Activated CD8-positive, alpha-beta T cell treated with anti-CD3 and anti-CD28 coated beads, Interleukin-2, amount 10 ng/mL, durations not matched to agents 7 days and 5 days (primary cell): ENCODE measurements at regions not wholly inside any gene's neighbourhood (a gene's known extent, or its start where the extent isn't known, plus 50 kb on each side); places are given as distances from the start of the nearest gene placed in this dataset.

Source experiments
- ATAC-seq: fragments of 150-1000 bp; cut with Tn5 transposase; one replicate; pipeline ENCODE4 v1.10.0; 2021; ENCODE audit warnings: moderate library complexity
- CTCF ChIA-PET: fragments of 350-600 bp; sonication (Branson Sonifier 250); formaldehyde crosslinking; loops from one replicate; lab custom pipeline; 2021; ENCODE audit warnings: antibody characterized with exemption; lab: Charles Lee
- POLR2A ChIA-PET: fragments of 350-600 bp; sonication (Branson Sonifier 250); formaldehyde crosslinking; loops from one replicate; lab custom pipeline; 2021; ENCODE audit warnings: antibody characterized with exemption; lab: Charles Lee
- DNase-seq: peaks from one replicate; pipeline ENCODE4 v3.0.0-alpha.2; 2020
- H3K27ac Mint-ChIP-seq: one replicate; pipeline ENCODE4 v1.8.0; 2021; ENCODE audit warnings: mild to moderate bottlenecking, mixed read lengths
- H3K27me3 Mint-ChIP-seq: one replicate; pipeline ENCODE4 v1.8.0; 2021; ENCODE audit warnings: low read depth, mixed read lengths
- H3K36me3 Mint-ChIP-seq: one replicate; pipeline ENCODE4 v1.8.0; 2021; ENCODE audit warnings: low read depth, mixed read lengths
- H3K4me1 Mint-ChIP-seq: one replicate; pipeline ENCODE4 v1.8.0; 2021; ENCODE audit warnings: low read depth, mixed read lengths
- H3K4me3 Mint-ChIP-seq: one replicate; pipeline ENCODE4 v1.8.0; 2021; ENCODE audit warnings: mild to moderate bottlenecking, mixed read lengths
- H3K9me3 Mint-ChIP-seq: one replicate; pipeline ENCODE4 v1.8.0; 2022; ENCODE audit warnings: mixed read lengths; ENCODE audit not compliant: insufficient read depth

DNA sequence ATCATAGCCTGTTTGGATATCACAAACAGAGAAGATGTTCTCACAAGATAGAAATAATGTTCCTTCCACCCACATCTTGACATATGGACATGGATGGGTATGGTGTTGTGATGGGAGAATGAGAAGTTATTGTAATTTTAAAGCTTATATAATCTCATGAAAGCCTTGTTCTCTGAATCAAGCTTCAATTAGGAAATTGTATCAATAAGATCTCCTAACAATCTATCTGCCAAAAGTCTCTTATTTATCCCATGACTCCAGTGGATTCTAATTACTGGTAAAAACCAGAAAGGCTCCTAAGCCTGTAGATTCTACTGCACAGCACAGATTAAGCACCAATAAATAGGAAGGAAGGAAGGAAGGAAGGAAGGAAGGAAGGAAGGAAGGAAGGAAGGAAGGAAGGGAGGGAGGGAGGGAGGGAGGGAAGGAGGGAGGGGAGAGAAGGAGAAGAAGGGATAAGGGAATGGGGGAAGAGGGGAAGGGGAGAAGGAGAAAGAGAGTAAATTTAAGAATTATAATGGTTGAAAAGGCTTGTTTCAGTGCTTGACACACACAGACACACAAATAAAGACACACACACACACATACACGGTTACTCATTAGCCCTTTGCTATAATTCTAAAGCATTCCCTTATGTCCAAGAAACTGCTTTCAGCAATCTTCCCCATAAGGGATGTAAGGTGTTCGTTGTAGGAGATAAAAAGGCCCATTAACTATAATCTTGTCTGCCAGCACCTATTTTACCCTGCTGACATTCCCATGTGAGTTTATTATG lies 258.0 kb upstream of the API5 start:
- ChIA-PET POLR2A (no interaction called here), CTCF (no interaction called here)
- ATAC-seq: no peak

DNA sequence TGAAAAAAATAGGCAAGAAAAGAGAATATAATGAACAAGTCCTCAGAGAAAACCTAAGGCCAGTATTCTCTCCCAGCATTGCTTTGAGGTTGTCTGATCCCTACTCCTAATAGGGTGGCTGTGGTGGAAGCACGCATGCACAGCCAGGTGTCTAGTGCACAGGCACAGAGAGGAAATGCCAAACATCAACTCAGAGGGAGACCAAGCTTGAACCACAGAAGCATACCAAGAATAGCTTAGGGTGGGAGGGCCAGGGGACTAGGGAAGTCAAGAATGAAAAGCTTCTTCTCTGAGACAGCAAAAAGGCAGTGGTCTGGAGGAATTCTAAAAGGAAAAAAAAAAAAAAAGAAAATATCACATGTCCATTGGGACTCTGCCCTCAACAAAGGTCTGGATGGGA lies 244.1 kb upstream of the API5 start:
- CTCF ChIA-PET: no interaction called here
- Mint-ChIP-seq H3K36me3 (no peaks in the 10 kb centered on the region), H3K4me3 (no peak overlapping the region), H3K27ac (no peak overlapping the region), H3K27me3 (no peaks in the 10 kb centered on the region), H3K4me1 (no peaks in the 10 kb centered on the region), H3K9me3 (no peaks in the 10 kb centered on the region)
- DNase-seq: no peak
- no peak for ATAC-seq
- POLR2A ChIA-PET: no interaction called here

More for the DNA sequence above, 258.0 kb upstream of the API5 start:
- Mint-ChIP-seq H3K9me3 (no peaks in the 10 kb centered on the region), H3K27me3 (no peaks in the 10 kb centered on the region), H3K36me3 (no peaks in the 10 kb centered on the region), H3K4me3 (no peak overlapping the region), H3K4me1 (no peaks in the 10 kb centered on the region), H3K27ac (no peak overlapping the region)
- DNase-seq: no peak

DNA sequence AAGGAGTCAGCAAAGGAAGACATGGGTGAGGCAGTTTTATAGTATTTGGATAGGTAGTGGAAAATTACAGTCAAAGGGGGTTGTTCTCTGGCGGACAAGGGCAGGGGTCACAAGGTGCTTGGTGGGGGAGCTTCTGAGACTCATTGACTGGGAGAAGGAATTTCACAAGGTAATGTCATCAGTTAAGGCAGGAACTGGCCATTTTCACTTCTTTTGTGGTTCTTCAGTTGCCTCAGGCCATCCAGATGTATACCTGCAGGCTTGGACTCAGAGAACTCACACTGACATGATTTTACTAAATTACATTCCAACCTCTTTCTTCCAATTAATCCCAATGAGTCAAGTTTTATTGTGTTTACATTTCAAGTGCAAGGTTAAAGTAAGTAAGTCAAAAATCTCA lies 240.5 kb upstream of the API5 start:
- CTCF ChIA-PET: no interaction called here
- no peaks in the 10 kb centered on the region for H3K36me3 Mint-ChIP-seq
- DNase-seq (no peak), ATAC-seq (no peak)
- H3K9me3 Mint-ChIP-seq: no peaks in the 10 kb centered on the region
- POLR2A ChIA-PET: no interaction called here
- no peak overlapping the region for H3K4me3 Mint-ChIP-seq
- no peak overlapping the region for H3K27ac Mint-ChIP-seq
- H3K4me1 Mint-ChIP-seq: no peaks in the 10 kb centered on the region
- H3K27me3 Mint-ChIP-seq: no peaks in the 10 kb centered on the region

DNA sequence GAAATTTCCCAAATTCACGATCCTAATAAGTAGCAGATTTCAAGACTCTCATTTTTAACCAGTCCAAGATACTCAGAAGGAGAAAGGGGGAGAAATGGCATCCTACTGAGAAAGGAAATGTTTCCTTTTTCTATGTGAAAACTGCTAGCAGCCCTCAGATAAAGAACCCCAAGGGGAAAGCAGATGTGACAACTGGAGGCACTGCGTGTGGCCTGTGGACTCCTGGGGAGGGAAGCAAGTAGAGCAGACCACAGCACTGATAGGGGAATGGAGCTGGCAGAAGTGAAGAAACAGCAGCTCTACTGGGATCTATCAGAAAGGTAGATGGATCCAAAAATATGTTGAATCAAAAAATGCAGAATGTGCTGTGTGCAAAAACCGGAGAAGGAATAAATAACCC lies 239.7 kb upstream of the API5 start:
- no peak overlapping the region for H3K27ac Mint-ChIP-seq
- no peaks in the 10 kb centered on the region for H3K27me3 Mint-ChIP-seq
- ChIA-PET POLR2A (no interaction called here), CTCF (no interaction called here)
- no peaks in the 10 kb centered on the region for H3K36me3 Mint-ChIP-seq
- no peak overlapping the region for H3K4me3 Mint-ChIP-seq
- no peaks in the 10 kb centered on the region for H3K4me1 Mint-ChIP-seq
- ATAC-seq: no peak
- no peak for DNase-seq
- H3K9me3 Mint-ChIP-seq: no peaks in the 10 kb centered on the region

DNA sequence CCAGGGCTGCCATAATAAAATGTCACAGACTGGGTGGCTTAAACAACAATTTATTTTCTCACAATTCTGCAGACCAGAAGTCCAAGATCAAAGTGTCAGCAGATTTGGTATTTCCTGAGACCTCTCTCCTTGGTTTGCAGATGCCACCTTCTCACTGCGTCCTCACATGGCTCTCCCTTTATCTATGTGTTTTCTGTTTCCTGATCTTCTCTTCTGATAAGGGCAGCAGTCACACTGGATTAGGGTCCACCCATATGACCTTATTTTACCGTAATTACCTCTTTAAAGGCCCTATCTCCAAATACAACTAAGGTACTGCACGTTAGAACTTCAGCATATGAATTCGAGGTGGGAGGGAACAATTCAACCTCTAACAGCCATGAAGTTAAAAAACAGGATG lies 238.9 kb upstream of the API5 start:
- Mint-ChIP-seq H3K27ac (no peak overlapping the region), H3K4me3 (no peak overlapping the region), H3K4me1 (no peaks in the 10 kb centered on the region), H3K27me3 (no peaks in the 10 kb centered on the region), H3K9me3 (no peaks in the 10 kb centered on the region), H3K36me3 (no peaks in the 10 kb centered on the region)
- DNase-seq: no peak
- no peak for ATAC-seq
- ChIA-PET CTCF (no interaction called here), POLR2A (no interaction called here)

DNA sequence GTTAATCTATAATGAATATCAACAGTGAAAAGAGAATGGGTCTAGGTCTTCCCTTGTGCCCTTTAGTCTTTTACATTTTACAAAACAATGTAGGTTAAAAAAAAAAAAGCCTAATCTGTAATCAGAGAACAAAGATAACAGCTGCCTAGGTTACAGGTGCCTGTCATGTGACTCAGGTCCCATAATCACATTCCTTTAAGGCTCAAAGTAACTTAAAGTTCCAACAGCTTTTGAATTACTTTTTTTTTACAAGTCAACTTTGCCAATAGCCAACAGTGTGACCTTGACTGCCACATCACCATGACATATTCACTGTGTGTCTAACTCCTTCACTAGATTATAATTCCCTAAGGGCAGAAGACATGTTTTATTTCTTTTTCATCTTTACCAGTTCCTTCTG lies 237.0 kb upstream of the API5 start:
- ChIA-PET POLR2A (no interaction called here), CTCF (no interaction called here)
- no peaks in the 10 kb centered on the region for H3K27me3 Mint-ChIP-seq
- no peak overlapping the region for H3K4me3 Mint-ChIP-seq
- no peak for DNase-seq
- no peak for ATAC-seq
- no peaks in the 10 kb centered on the region for H3K4me1 Mint-ChIP-seq
- no peak overlapping the region for H3K27ac Mint-ChIP-seq
- no peaks in the 10 kb centered on the region for H3K9me3 Mint-ChIP-seq
- no peaks in the 10 kb centered on the region for H3K36me3 Mint-ChIP-seq

DNA sequence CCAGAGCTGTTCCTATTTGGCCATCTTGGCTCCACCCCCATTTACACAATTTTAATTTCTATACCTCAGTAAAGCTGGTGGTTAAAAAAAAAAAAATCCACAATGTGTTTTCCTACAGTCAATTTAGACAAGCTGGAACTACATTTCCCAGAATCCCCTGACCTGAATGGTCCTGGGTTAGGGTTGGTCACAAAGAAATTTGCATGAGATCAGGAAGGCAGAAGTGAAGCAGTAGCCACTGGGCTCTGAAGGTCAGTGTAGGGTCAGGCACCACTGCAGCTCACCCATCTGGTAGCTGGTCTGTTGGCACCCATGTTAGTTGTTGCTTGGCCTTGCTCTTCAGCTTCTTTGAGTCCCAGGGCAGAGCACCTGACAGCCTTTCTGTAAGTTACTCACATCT lies 210.7 kb upstream of the API5 start:
- Mint-ChIP-seq H3K4me1 (no peaks in the 10 kb centered on the region), H3K27ac (no peak overlapping the region), H3K9me3 (no peaks in the 10 kb centered on the region), H3K27me3 (no peaks in the 10 kb centered on the region), H3K4me3 (no peak overlapping the region), H3K36me3 (no peaks in the 10 kb centered on the region)
- ChIA-PET CTCF (no interaction called here), POLR2A (interaction anchor here (0.6 kb wide), 1 partner anchor 14 kb away, joined by 3 read pairs; no protein-coding TSS in a partner anchor)
- ATAC-seq: no peak
- DNase-seq: no peak

DNA sequence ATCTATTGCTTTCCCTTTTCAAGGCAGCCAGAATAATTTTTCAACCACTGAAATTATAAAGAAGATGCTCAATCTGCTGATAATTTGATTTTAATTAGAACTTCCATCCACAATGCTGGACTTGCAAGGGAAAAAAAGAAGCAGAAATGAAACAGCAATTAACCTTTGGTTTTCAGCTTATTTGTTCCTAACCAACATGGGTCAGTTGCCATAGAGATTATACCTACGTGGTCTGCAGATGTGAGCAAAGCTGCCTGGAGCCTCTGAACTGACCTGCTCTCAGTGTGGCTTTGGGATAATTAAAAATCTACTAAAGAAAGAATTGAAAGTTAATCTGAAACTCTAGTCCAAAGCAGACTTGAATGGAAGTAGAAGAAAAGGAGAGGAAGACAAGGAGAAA lies 195.7 kb upstream of the API5 start:
- H3K36me3 Mint-ChIP-seq: no peaks in the 10 kb centered on the region
- ChIA-PET POLR2A (no interaction called here), CTCF (no interaction called here)
- no peaks in the 10 kb centered on the region for H3K27me3 Mint-ChIP-seq
- H3K4me1 Mint-ChIP-seq: no peaks in the 10 kb centered on the region
- ATAC-seq: no peak
- H3K27ac Mint-ChIP-seq: no peak overlapping the region
- H3K4me3 Mint-ChIP-seq: no peak overlapping the region
- DNase-seq: no peak
- H3K9me3 Mint-ChIP-seq: no peaks in the 10 kb centered on the region

DNA sequence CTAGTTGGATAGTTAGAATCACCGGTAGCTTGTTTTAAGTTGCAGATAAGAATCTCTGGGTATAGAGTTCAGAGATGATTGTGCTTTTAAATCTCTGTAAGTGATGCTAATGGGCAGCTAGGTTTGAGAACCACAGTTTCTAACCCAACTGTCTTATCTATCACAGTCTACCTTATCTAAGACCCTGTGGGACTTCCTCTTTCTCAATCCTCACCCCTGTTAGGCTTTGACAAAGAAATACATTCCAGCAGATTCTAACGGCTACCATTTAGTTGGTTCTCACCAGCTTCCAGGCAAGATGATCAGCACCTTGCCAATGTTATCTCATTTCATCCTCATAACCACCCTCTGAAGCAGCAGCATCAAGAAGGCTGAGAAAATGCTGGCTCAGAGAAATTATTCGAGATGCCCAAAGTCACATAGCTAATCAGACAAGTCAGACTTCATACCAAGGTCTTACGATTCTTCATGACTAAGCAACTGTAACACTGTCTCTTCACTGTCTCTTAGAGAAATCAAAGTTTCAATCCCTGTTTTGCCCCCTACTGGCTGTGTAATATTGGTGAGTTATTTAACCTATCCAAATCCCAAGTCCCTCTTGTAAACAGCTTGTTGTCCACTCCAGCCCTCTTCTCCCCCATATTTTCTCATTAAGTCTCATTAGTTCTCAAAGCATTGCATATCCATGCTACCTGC lies 192.4 kb upstream of the API5 start:
- ATAC-seq (no peak), DNase-seq (no peak)
- Mint-ChIP-seq H3K4me3 (no peak overlapping the region), H3K27me3 (no peaks in the 10 kb centered on the region), H3K4me1 (no peaks in the 10 kb centered on the region), H3K36me3 (no peaks in the 10 kb centered on the region), H3K9me3 (no peaks in the 10 kb centered on the region), H3K27ac (no peak overlapping the region)
- ChIA-PET POLR2A (no interaction called here), CTCF (no interaction called here)

DNA sequence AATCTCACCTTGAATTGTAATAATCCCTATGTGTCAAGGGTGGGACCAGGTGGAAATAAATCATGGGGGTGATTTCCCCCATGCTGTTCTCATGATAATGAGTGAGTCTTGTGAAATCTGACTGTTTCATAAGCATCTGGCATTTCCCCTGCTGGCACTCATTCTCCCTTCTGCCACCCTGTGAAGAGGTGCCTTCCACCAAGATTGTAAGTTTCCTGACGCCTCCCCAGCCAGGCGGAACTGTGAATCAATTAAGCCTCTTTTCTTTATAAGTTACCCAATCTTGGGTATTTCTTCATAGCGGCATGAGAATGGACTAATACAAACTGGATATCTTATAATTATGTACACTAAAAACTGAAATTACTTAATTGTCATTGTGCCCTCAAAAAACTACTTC lies 189.2 kb upstream of the API5 start:
- Mint-ChIP-seq H3K36me3 (no peaks in the 10 kb centered on the region), H3K27me3 (no peaks in the 10 kb centered on the region), H3K4me1 (no peaks in the 10 kb centered on the region), H3K4me3 (no peak overlapping the region), H3K9me3 (no peaks in the 10 kb centered on the region), H3K27ac (no peak overlapping the region)
- ChIA-PET POLR2A (no interaction called here), CTCF (no interaction called here)
- ATAC-seq: no peak
- no peak for DNase-seq

DNA sequence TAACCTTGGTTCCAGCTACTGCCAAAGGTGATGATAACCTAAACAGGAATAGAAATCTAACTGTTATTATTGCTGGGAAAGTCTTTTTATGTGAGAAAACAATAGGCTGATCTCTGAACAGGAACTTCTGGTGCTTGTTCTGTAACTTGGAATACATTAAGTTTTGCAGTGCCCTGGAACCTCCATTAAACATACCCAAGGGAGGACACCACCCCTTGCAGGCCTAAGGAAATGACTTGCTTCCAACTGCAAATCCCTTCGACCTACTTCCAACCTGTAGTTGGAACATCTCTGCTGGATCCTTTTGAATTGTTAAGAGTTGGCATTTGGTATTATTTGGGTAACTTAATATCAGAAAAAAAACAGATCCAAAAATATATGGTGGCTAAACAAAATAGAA lies 188.4 kb upstream of the API5 start:
- H3K36me3 Mint-ChIP-seq: no peaks in the 10 kb centered on the region
- no peak overlapping the region for H3K4me3 Mint-ChIP-seq
- no peaks in the 10 kb centered on the region for H3K27me3 Mint-ChIP-seq
- H3K9me3 Mint-ChIP-seq: no peaks in the 10 kb centered on the region
- H3K27ac Mint-ChIP-seq: no peak overlapping the region
- ChIA-PET CTCF (no interaction called here), POLR2A (no interaction called here)
- ATAC-seq: no peak
- DNase-seq: no peak
- no peaks in the 10 kb centered on the region for H3K4me1 Mint-ChIP-seq

DNA sequence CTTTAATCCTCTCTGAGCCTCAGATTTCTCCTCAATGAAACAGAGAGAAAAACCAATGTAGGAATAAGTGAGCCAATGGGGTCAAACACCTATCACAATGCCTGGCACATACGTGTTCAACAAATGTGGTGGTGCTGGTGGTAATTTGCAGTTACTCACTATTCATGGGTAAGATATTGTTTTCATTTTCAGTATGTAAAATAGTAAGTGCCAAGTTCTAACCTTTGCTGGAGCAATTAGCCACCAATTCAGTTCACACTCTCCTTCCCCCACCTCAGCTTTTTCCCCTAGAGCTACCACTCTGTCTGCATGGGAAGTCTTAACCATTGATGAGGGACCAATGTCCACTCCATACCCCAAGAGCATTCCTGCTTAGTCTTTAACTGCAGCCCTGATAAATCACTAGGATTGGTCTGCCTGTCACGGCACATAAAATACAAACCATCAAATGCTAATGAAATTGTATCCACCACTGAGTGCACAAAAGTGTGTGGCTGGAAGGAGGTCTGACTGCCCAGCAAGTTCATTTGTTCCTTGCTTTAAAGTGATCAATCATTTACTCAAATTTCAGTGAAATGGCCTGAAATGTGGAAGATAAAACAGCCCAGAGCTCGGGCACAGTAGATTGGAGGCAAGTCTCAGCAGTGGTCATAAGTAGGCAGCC lies 187.4 kb upstream of the API5 start:
- Mint-ChIP-seq H3K27me3 (peaks cover 4% of the 10 kb centered on the region), H3K36me3 (no peaks in the 10 kb centered on the region), H3K9me3 (no peaks in the 10 kb centered on the region), H3K4me3 (no peak overlapping the region), H3K27ac (no peak overlapping the region), H3K4me1 (no peaks in the 10 kb centered on the region)
- ChIA-PET CTCF (no interaction called here), POLR2A (no interaction called here)
- DNase-seq (no peak), ATAC-seq (no peak)
